Panc1 (cell line): ENCODE measurements at regions not wholly inside any gene's neighbourhood (a gene's known extent, or its start where the extent isn't known, plus 50 kb on each side); places are given as distances from the start of the nearest gene placed in this dataset.

Experiments used
- CTCF ChIP-seq: fragments of 450-650 bp; IDR thresholded peaks from 2 replicates; pipeline ENCODE4 v1.5.1; 2017; ENCODE audit warnings: mild to moderate bottlenecking
- REST ChIP-seq, 2 experiments: IDR thresholded peaks; 2 replicates each; pipeline ENCODE4 v1.6.1; 2011 to 2012; ENCODE audit warnings: low read depth in 2 of 2, control low read depth in 1 of 2, low read length in 1 of 2, mild to moderate bottlenecking in 1 of 2, moderate library complexity in 1 of 2; ENCODE audit not compliant: insufficient read depth in 1 of 2

GRCh38 chr9:1300941-1301340 lies 250.8 kb downstream of the DMRT2 start:
- TF ChIP-seq CTCF (no peak), REST (IDR thresholded peaks at IDR 0.05; ENCODE audit: insufficient read depth in 1 of 2, low read depth in 2 of 2, low read length in 1 of 2) (no peak)
